GM11168 (cell line): ENCODE measurements at regions not wholly inside any gene's neighbourhood (a gene's known extent, or its start where the extent isn't known, plus 50 kb on each side); places are given as distances from the start of the nearest gene placed in this dataset.
"Not testable (repeated sequence)": the region's sequence is repeated elsewhere in the genome, so short reads cannot be mapped to it uniquely, and the experiment has no call there.

Experiments used
- in situ Hi-C: fragments of 300-500 bp; cut with MboI; formaldehyde crosslinking; loops from one replicate; pipeline ENCODE4 v1.12.0; 2022; ENCODE audit warnings: low sequenced_read_pairs; ENCODE audit not compliant: unreplicated experiment

GRCh38 chrX:69431420-69431819, 72.7 kb upstream of the NALF2 start:
- in situ Hi-C loops: no loop called here

- in situ Hi-C loops: no loop called here
Observed at GRCh38 chrX:69430785-69431184, 73.3 kb upstream of the NALF2 start.

- in situ Hi-C loops: no loop called here
Observed at GRCh38 chrX:69429339-69430015, 74.6 kb upstream of the NALF2 start.

GRCh38 chrX:69428216-69428615, 75.9 kb upstream of the NALF2 start:
- in situ Hi-C loops: no loop called here

GRCh38 chrX:69424910-69425309, 79.2 kb upstream of the NALF2 start:
- in situ Hi-C loops: no loop called here

GRCh38 chrX:69424161-69424560, 80.0 kb upstream of the NALF2 start:
- in situ Hi-C loops: no loop called here

GRCh38 chrX:69422208-69422607, 81.9 kb upstream of the NALF2 start:
- in situ Hi-C loops: not testable (repeated sequence)

- in situ Hi-C loops: no loop called here
Observed at GRCh38 chrX:69415698-69416097, 88.4 kb upstream of the NALF2 start.

- in situ Hi-C loops: no loop called here
Observed at GRCh38 chrX:69412661-69413060, 91.5 kb upstream of the NALF2 start.

GRCh38 chrX:69398881-69399280, 105.2 kb upstream of the NALF2 start:
- in situ Hi-C loops: loop anchor here (25.0 kb wide), 1 partner anchor 1212 kb away; no protein-coding TSS in a partner anchor

GRCh38 chrX:69396916-69397315, 107.2 kb upstream of the NALF2 start:
- in situ Hi-C loops: loop anchor here (25.0 kb wide), 1 partner anchor 1210 kb away; no protein-coding TSS in a partner anchor

- in situ Hi-C loops: loop anchor here (25.0 kb wide), 1 partner anchor 1208 kb away; no protein-coding TSS in a partner anchor
Observed at GRCh38 chrX:69395306-69395705, 108.8 kb upstream of the NALF2 start.

- in situ Hi-C loops: loop anchor here (25.0 kb wide), 1 partner anchor 1202 kb away; no protein-coding TSS in a partner anchor
Observed at GRCh38 chrX:69389101-69389501, 115.0 kb upstream of the NALF2 start.

GRCh38 chrX:69388526-69388925, 115.6 kb upstream of the NALF2 start:
- in situ Hi-C loops: loop anchor here (25.0 kb wide), 1 partner anchor 1201 kb away; no protein-coding TSS in a partner anchor

- in situ Hi-C loops: loop anchor here (25.0 kb wide), 1 partner anchor 1201 kb away; no protein-coding TSS in a partner anchor
Observed at GRCh38 chrX:69387567-69388487, 116.3 kb upstream of the NALF2 start.

- in situ Hi-C loops: loop anchor here (25.0 kb wide), 1 partner anchor 1199 kb away; no protein-coding TSS in a partner anchor
Observed at GRCh38 chrX:69386681-69387080, 117.4 kb upstream of the NALF2 start.

- in situ Hi-C loops: loop anchor here (25.0 kb wide), 1 partner anchor 1192 kb away; no protein-coding TSS in a partner anchor
Observed at GRCh38 chrX:69379412-69379811, 124.7 kb upstream of the NALF2 start.

GRCh38 chrX:69374569-69374968, 129.6 kb upstream of the NALF2 start:
- in situ Hi-C loops: no loop called here

- in situ Hi-C loops: no loop called here
Observed at GRCh38 chrX:69372435-69372834, 131.7 kb upstream of the NALF2 start.

GRCh38 chrX:69371159-69371558, 133.0 kb upstream of the NALF2 start:
- in situ Hi-C loops: no loop called here

GRCh38 chrX:69369999-69370398, 134.1 kb upstream of the NALF2 start:
- in situ Hi-C loops: no loop called here
